GM23338 (cell line): ENCODE measurements at regions not wholly inside any gene's neighbourhood (a gene's known extent, or its start where the extent isn't known, plus 50 kb on each side); places are given as distances from the start of the nearest gene placed in this dataset.

Source experiments
- ATAC-seq: fragments of 200-7000 bp; cut with Tn5 transposase; 3 replicates; pipeline ENCODE4 v1.9.1; 2020
- DNase-seq: peaks from one replicate; pipeline ENCODE4 v3.0.0-alpha.2; 2015; ENCODE audit warnings: low spot score
- H2AFZ ChIP-seq: fragments of 200-600 bp; sonication (generic); 2 replicates; pipeline ENCODE4 v1.8.0; 2016; ENCODE audit warnings: antibody characterized with exemption, mild to moderate bottlenecking, moderate library complexity
- H3F3A ChIP-seq: fragments of 200-600 bp; sonication (generic); replicated peaks from 2 replicates; pipeline ENCODE4 v1.8.0; 2017; ENCODE audit warnings: antibody characterized with exemption, mixed run types, low read depth
- H3K27ac ChIP-seq: fragments of 200-600 bp; sonication (generic); 2 replicates; pipeline ENCODE4 v1.6.1; 2016; ENCODE audit warnings: low read depth
- H3K27me3 ChIP-seq: fragments of 200-600 bp; sonication (generic); 2 replicates; pipeline ENCODE4 v1.8.0; 2016; ENCODE audit warnings: mild to moderate bottlenecking, mixed run types, moderate library complexity; ENCODE audit not compliant: insufficient read depth
- H3K36me3 ChIP-seq: fragments of 200-600 bp; sonication (generic); 2 replicates; pipeline ENCODE4 v1.8.0; 2016; ENCODE audit warnings: mild to moderate bottlenecking; ENCODE audit not compliant: insufficient read depth
- H3K4me1 ChIP-seq: fragments of 200-600 bp; sonication (generic); 2 replicates; pipeline ENCODE4 v1.8.0; 2016; ENCODE audit warnings: mild to moderate bottlenecking, moderate library complexity; ENCODE audit not compliant: insufficient read depth
- H3K4me2 ChIP-seq: fragments of 200-600 bp; sonication (generic); 2 replicates; pipeline ENCODE4 v1.7.1; 2017; ENCODE audit warnings: mixed run types
- H3K4me3 ChIP-seq: fragments of 200-600 bp; sonication (generic); 2 replicates; pipeline ENCODE4 v1.6.1; 2016; ENCODE audit warnings: mixed run types
- H3K79me2 ChIP-seq: fragments of 200-600 bp; sonication (generic); replicated peaks from 2 replicates; pipeline ENCODE4 v1.8.0; 2017; ENCODE audit warnings: mild to moderate bottlenecking; ENCODE audit not compliant: insufficient read depth
- H3K9me2 ChIP-seq: fragments of 200-600 bp; sonication (generic); 2 replicates; pipeline ENCODE4 v1.8.0; 2017; ENCODE audit not compliant: insufficient read depth
- H4K20me1 ChIP-seq: fragments of 200-600 bp; sonication (generic); replicated peaks from 2 replicates; pipeline ENCODE4 v1.8.0; 2017; ENCODE audit warnings: mild to moderate bottlenecking; ENCODE audit not compliant: insufficient read depth
- H3K27ac Mint-ChIP-seq: 2 replicates; pipeline ENCODE4 v1.8.0; 2020; ENCODE audit warnings: inconsistent platforms, mild to moderate bottlenecking, moderate library complexity, mixed read lengths
- H3K27me3 Mint-ChIP-seq: 3 replicates; pipeline ENCODE4 v1.8.0; 2022; ENCODE audit warnings: low read depth, mild to moderate bottlenecking, moderate library complexity, mixed read lengths, inconsistent platforms; ENCODE audit not compliant: insufficient read depth, poor library complexity
- H3K36me3 Mint-ChIP-seq: 3 replicates; pipeline ENCODE4 v1.8.0; 2021; ENCODE audit warnings: low read depth, mild to moderate bottlenecking, inconsistent platforms, moderate library complexity, mixed read lengths
- H3K4me1 Mint-ChIP-seq: 3 replicates; pipeline ENCODE4 v1.8.0; 2020; ENCODE audit warnings: mild to moderate bottlenecking, inconsistent platforms, mixed read lengths
- H3K4me3 Mint-ChIP-seq: 3 replicates; pipeline ENCODE4 v1.8.0; 2021; ENCODE audit warnings: moderate library complexity, mild to moderate bottlenecking, inconsistent platforms, mixed read lengths
- H3K9me3 Mint-ChIP-seq: 3 replicates; pipeline ENCODE4 v1.8.0; 2020; ENCODE audit warnings: moderate library complexity, mild to moderate bottlenecking, inconsistent platforms, mixed read lengths
- CREB1 ChIP-seq: fragments of 250-450 bp; sonication (Bioruptor Pico); IDR thresholded peaks from 2 replicates; pipeline ENCODE4 v1.5.0; 2020; ENCODE audit warnings: low read depth, mild to moderate bottlenecking, moderate library complexity
- ETS1 ChIP-seq: IDR thresholded peaks from 2 replicates; pipeline ENCODE4 v1.6.1; 2016; ENCODE audit warnings: antibody characterized with exemption
- EZH2 ChIP-seq: fragments of 200-600 bp; sonication (generic); IDR thresholded peaks from one replicate; pipeline ENCODE4 v1.8.0; 2017; ENCODE audit warnings: antibody characterized with exemption, mild to moderate bottlenecking, low read depth; ENCODE audit not compliant: unreplicated experiment
- EZH2phosphoT487 ChIP-seq: fragments of 200-600 bp; sonication (generic); IDR thresholded peaks from one replicate; pipeline ENCODE4 v1.8.1; 2018; ENCODE audit warnings: antibody characterized with exemption; ENCODE audit not compliant: unreplicated experiment
- JUNB ChIP-seq: IDR thresholded peaks from one replicate; pipeline ENCODE4 v1.6.1; 2016; ENCODE audit warnings: antibody characterized with exemption; ENCODE audit not compliant: unreplicated experiment
- NANOG ChIP-seq: IDR thresholded peaks from 2 replicates; pipeline ENCODE4 v1.6.1; 2016; ENCODE audit warnings: antibody characterized with exemption, borderline replicate concordance
- POLR2AphosphoS5 ChIP-seq: IDR thresholded peaks from 2 replicates; pipeline ENCODE4 v1.6.1; 2016; ENCODE audit warnings: antibody characterized with exemption, low read depth
- REST ChIP-seq: IDR thresholded peaks from one replicate; pipeline ENCODE4 v1.6.1; 2018; ENCODE audit warnings: antibody characterized with exemption; ENCODE audit not compliant: unreplicated experiment
- ZNF114 ChIP-seq: fragments of 250-450 bp; sonication (Bioruptor Pico); IDR thresholded peaks from 2 replicates; pipeline ENCODE4 v1.5.0; 2020; ENCODE audit warnings: mild to moderate bottlenecking, moderate library complexity
- ZNF331 ChIP-seq: fragments of 250-450 bp; sonication (Bioruptor Pico); IDR thresholded peaks from 2 replicates; pipeline ENCODE4 v1.5.0; 2020; ENCODE audit warnings: low read depth, mild to moderate bottlenecking, moderate library complexity
- ZNF462 ChIP-seq: fragments of 250-450 bp; sonication (Bioruptor Pico); IDR thresholded peaks from 2 replicates; pipeline ENCODE4 v1.5.0; 2020; ENCODE audit warnings: mild to moderate bottlenecking, moderate library complexity

GRCh38 chr6:22756365-22756764, 187.0 kb downstream of the HDGFL1 start (continued):
- TF ChIP-seq POLR2AphosphoS5 (no peak), ETS1 (no peak), EZH2phosphoT487 (no peak), CREB1 (CRISPR knock-in tag) (no peak), JUNB (no peak), NANOG (no peak), REST (no peak), ZNF331 (CRISPR knock-in tag) (no peak)

- Histone ChIP-seq H4K20me1 (no peaks in the 10 kb centered on the region), H3K27ac (no peak overlapping the region), H3K36me3 (no peaks in the 10 kb centered on the region), H3K27me3 (no peaks in the 10 kb centered on the region), H3F3A (no peaks in the 10 kb centered on the region), H3K9me2 (0 out of 2 replicates have a peak, but pooled peaks cover 10% of the 10 kb centered on the region), H2AFZ (no peak overlapping the region), H3K4me1 (no peaks in the 10 kb centered on the region), H3K79me2 (no peaks in the 10 kb centered on the region), H3K4me3 (no peak overlapping the region), H3K4me2 (no peak overlapping the region)
- H3K9me3 Mint-ChIP-seq: no peaks in the 10 kb centered on the region
- H3K4me3 Mint-ChIP-seq: no peak overlapping the region
- H3K27me3 Mint-ChIP-seq: no peaks in the 10 kb centered on the region
- no peaks in the 10 kb centered on the region for H3K4me1 Mint-ChIP-seq
- ATAC-seq: no peak
- H3K27ac Mint-ChIP-seq: no peak overlapping the region
- no peak for DNase-seq
- H3K36me3 Mint-ChIP-seq: no peaks in the 10 kb centered on the region
- no peak for TF ChIP-seq NANOG
- TF ChIP-seq POLR2AphosphoS5: no peak
- TF ChIP-seq EZH2: no peak
- no peak for TF ChIP-seq JUNB
- no peak for TF ChIP-seq ZNF114
- TF ChIP-seq REST: no peak
- no peak for TF ChIP-seq ZNF462 (CRISPR knock-in tag)
Observed at GRCh38 chr6:22764496-22764895, 195.1 kb downstream of the HDGFL1 start.
